ENCODE measurements at regions not wholly inside any gene's neighbourhood (a gene's known extent, or its start where the extent isn't known, plus 50 kb on each side); places are given as distances from the start of the nearest gene placed in this dataset.

- DNase-seq = no peak
- Histone ChIP-seq H3K4me1 (ENCODE audit: low read length) (no peaks in the 10 kb centered on the region), H3F3A (ENCODE audit: insufficient read depth, low read length) (no peaks in the 10 kb centered on the region), H4K20me1 (ENCODE audit: insufficient read depth, low read length) (no peaks in the 10 kb centered on the region), H3K9me3 (replicated peaks; ENCODE audit: insufficient read depth, low read length) (no peaks in the 10 kb centered on the region), H3K79me2 (ENCODE audit: low read length) (no peaks in the 10 kb centered on the region), H3K27me3 (replicated peaks; ENCODE audit: insufficient read depth, low read length) (no peaks in the 10 kb centered on the region), H2AFZ (ENCODE audit: low read length) (no peak overlapping the region), H3K36me3 (replicated peaks; ENCODE audit: insufficient read depth, low read length) (no peaks in the 10 kb centered on the region), H3K9ac (ENCODE audit: low read length) (no peak overlapping the region), H3K9me2 (replicated peaks; ENCODE audit: insufficient read depth, low read length) (no peaks in the 10 kb centered on the region), H3K4me2 (ENCODE audit: low read depth, low read length) (no peak overlapping the region), H3K27ac (ENCODE audit: low read length) (no peak overlapping the region), H3K4me3 (ENCODE audit: low read length) (no peak overlapping the region)
- TF ChIP-seq EZH2phosphoT487 (IDR thresholded peaks at IDR 0.05; ENCODE audit: low read length) (no peak), EZH2 (optimal IDR thresholded peaks at IDR 0.05; ENCODE audit: low read depth, low read length) (no peak), CTCF (IDR thresholded peaks at IDR 0.05; ENCODE audit: low read length) (no peak)
These were observed 118.2 kb upstream of the LRFN2 start for GRCh38 chr6:40705354-40705753.

GRCh38 chr6:40701352-40702007 lies 114.3 kb upstream of the LRFN2 start:
- Histone ChIP-seq H4K20me1 (ENCODE audit: insufficient read depth, low read length) (no peaks in the 10 kb centered on the region), H3K9ac (ENCODE audit: low read length) (no peak overlapping the region), H3K4me3 (ENCODE audit: low read length) (no peak overlapping the region), H3K27ac (ENCODE audit: low read length) (no peak overlapping the region), H3F3A (ENCODE audit: insufficient read depth, low read length) (no peaks in the 10 kb centered on the region), H3K9me2 (replicated peaks; ENCODE audit: insufficient read depth, low read length) (no peaks in the 10 kb centered on the region), H3K36me3 (replicated peaks; ENCODE audit: insufficient read depth, low read length) (no peaks in the 10 kb centered on the region), H3K4me1 (ENCODE audit: low read length) (no peaks in the 10 kb centered on the region), H2AFZ (ENCODE audit: low read length) (no peak overlapping the region), H3K4me2 (ENCODE audit: low read depth, low read length) (no peak overlapping the region), H3K27me3 (replicated peaks; ENCODE audit: insufficient read depth, low read length) (no peaks in the 10 kb centered on the region), H3K9me3 (replicated peaks; ENCODE audit: insufficient read depth, low read length) (no peaks in the 10 kb centered on the region), H3K79me2 (ENCODE audit: low read length) (no peaks in the 10 kb centered on the region)
- no peak for DNase-seq
- TF ChIP-seq EZH2phosphoT487 (IDR thresholded peaks at IDR 0.05; ENCODE audit: low read length) (no peak), CTCF (IDR thresholded peaks at IDR 0.05; ENCODE audit: low read length) (no peak), EZH2 (optimal IDR thresholded peaks at IDR 0.05; ENCODE audit: low read depth, low read length) (no peak)

GRCh38 chr6:40700006-40700580 lies 112.9 kb upstream of the LRFN2 start:
- Histone ChIP-seq H3K4me2 (ENCODE audit: low read depth, low read length) (no peak overlapping the region), H4K20me1 (ENCODE audit: insufficient read depth, low read length) (no peaks in the 10 kb centered on the region), H3K27me3 (replicated peaks; ENCODE audit: insufficient read depth, low read length) (no peaks in the 10 kb centered on the region), H3K4me3 (ENCODE audit: low read length) (no peak overlapping the region), H3K9me3 (replicated peaks; ENCODE audit: insufficient read depth, low read length) (no peaks in the 10 kb centered on the region), H3K79me2 (ENCODE audit: low read length) (no peaks in the 10 kb centered on the region), H3F3A (ENCODE audit: insufficient read depth, low read length) (no peaks in the 10 kb centered on the region), H3K27ac (ENCODE audit: low read length) (no peak overlapping the region), H3K9ac (ENCODE audit: low read length) (no peak overlapping the region), H2AFZ (ENCODE audit: low read length) (no peak overlapping the region), H3K36me3 (replicated peaks; ENCODE audit: insufficient read depth, low read length) (no peaks in the 10 kb centered on the region), H3K9me2 (replicated peaks; ENCODE audit: insufficient read depth, low read length) (no peaks in the 10 kb centered on the region), H3K4me1 (ENCODE audit: low read length) (no peaks in the 10 kb centered on the region)
- DNase-seq = no peak
- TF ChIP-seq CTCF (IDR thresholded peaks at IDR 0.05; ENCODE audit: low read length) = no peak
- no peak for TF ChIP-seq EZH2phosphoT487 (IDR thresholded peaks at IDR 0.05; ENCODE audit: low read length)
- TF ChIP-seq EZH2 (optimal IDR thresholded peaks at IDR 0.05; ENCODE audit: low read depth, low read length) = no peak

All from MM.1S (cell line).